ENCODE measurements at regions not wholly inside any gene's neighbourhood (a gene's known extent, or its start where the extent isn't known, plus 50 kb on each side); places are given as distances from the start of the nearest gene placed in this dataset.
"Not testable (repeated sequence)": the region's sequence is repeated elsewhere in the genome, so short reads cannot be mapped to it uniquely, and the experiment has no call there.

GRCh38 chr1:104018922-104019674, 269.4 kb downstream of the AMY1C start:
- DNase-seq (ENCODE audit: low read depth in 3 of 3, low spot score in 2 of 3): no peak

- DNase-seq (ENCODE audit: low read depth in 3 of 3, low spot score in 2 of 3): no peak
Measured at GRCh38 chr1:104019675-104020049, 270.0 kb downstream of the AMY1C start.

GRCh38 chr1:104028416-104029035, 278.8 kb downstream of the AMY1C start:
- DNase-seq (ENCODE audit: low read depth in 3 of 3, low spot score in 2 of 3): no peak

- DNase-seq (ENCODE audit: low read depth in 3 of 3, low spot score in 2 of 3): no peak
Measured at GRCh38 chr1:104029456-104029970, 279.8 kb downstream of the AMY1C start.

GRCh38 chr1:104056786-104057185, 307.1 kb downstream of the AMY1C start:
- DNase-seq (ENCODE audit: low read depth in 3 of 3, low spot score in 2 of 3): no peak

GRCh38 chr1:104057219-104057898, 307.7 kb downstream of the AMY1C start:
- not testable (repeated sequence) for DNase-seq (ENCODE audit: low read depth in 3 of 3, low spot score in 2 of 3)

- not testable (repeated sequence) for DNase-seq (ENCODE audit: low read depth in 3 of 3, low spot score in 2 of 3)
Measured at GRCh38 chr1:104061637-104062036, 311.9 kb downstream of the AMY1C start.

- DNase-seq (ENCODE audit: low read depth in 3 of 3, low spot score in 2 of 3): no peak
Measured at GRCh38 chr1:104064399-104064798, 314.7 kb downstream of the AMY1C start.

- DNase-seq (ENCODE audit: low read depth in 3 of 3, low spot score in 2 of 3): no peak
Measured at GRCh38 chr1:104072915-104073371, 323.2 kb downstream of the AMY1C start.

- DNase-seq (ENCODE audit: low read depth in 3 of 3, low spot score in 2 of 3): no peak
Measured at GRCh38 chr1:104073463-104073902, 323.8 kb downstream of the AMY1C start.

GRCh38 chr1:104082221-104082620, 332.5 kb downstream of the AMY1C start:
- no peak for DNase-seq (ENCODE audit: low read depth in 3 of 3, low spot score in 2 of 3)

- no peak for DNase-seq (ENCODE audit: low read depth in 3 of 3, low spot score in 2 of 3)
Measured at GRCh38 chr1:104084380-104084779, 334.7 kb downstream of the AMY1C start.

- no peak for DNase-seq (ENCODE audit: low read depth in 3 of 3, low spot score in 2 of 3)
Measured at GRCh38 chr1:104092698-104093097, 343.0 kb downstream of the AMY1C start.

GRCh38 chr1:104098837-104099236, 349.1 kb downstream of the AMY1C start:
- no peak for DNase-seq (ENCODE audit: low read depth in 3 of 3, low spot score in 2 of 3)

- peak in 1 of 3 donors; percentile 2 for DNase-seq (ENCODE audit: low read depth in 3 of 3, low spot score in 2 of 3)
Measured at GRCh38 chr1:104100115-104100514, 350.4 kb downstream of the AMY1C start.

GRCh38 chr1:104105465-104105864, 355.8 kb downstream of the AMY1C start:
- no peak for DNase-seq (ENCODE audit: low read depth in 3 of 3, low spot score in 2 of 3)

GRCh38 chr1:104120525-104120924, 370.8 kb downstream of the AMY1C start:
- no peak for DNase-seq (ENCODE audit: low read depth in 3 of 3, low spot score in 2 of 3)

GRCh38 chr1:104121271-104121670, 371.6 kb downstream of the AMY1C start:
- DNase-seq (ENCODE audit: low read depth in 3 of 3, low spot score in 2 of 3): no peak

- DNase-seq (ENCODE audit: low read depth in 3 of 3, low spot score in 2 of 3): no peak
Measured at GRCh38 chr1:104125266-104125665, 375.6 kb downstream of the AMY1C start.

- no peak for DNase-seq (ENCODE audit: low read depth in 3 of 3, low spot score in 2 of 3)
Measured at GRCh38 chr1:104125970-104126369, 376.3 kb downstream of the AMY1C start.

GRCh38 chr1:104132382-104132973, 382.8 kb downstream of the AMY1C start:
- peak in 1 of 3 donors; percentile 12 for DNase-seq (ENCODE audit: low read depth in 3 of 3, low spot score in 2 of 3)

All from right renal cortex interstitium (tissue), 3 donors.